GM13977 (cell line): ENCODE measurements at regions not wholly inside any gene's neighbourhood (a gene's known extent, or its start where the extent isn't known, plus 50 kb on each side); places are given as distances from the start of the nearest gene placed in this dataset.

Experiments used
- DNase-seq: peaks from one replicate; pipeline ENCODE4 v3.0.0; 2012; ENCODE audit warnings: low spot score
- in situ Hi-C: fragments of 300-500 bp; cut with MboI; formaldehyde crosslinking; loops from one replicate; pipeline ENCODE4 v1.12.0; 2022; ENCODE audit warnings: low sequenced_read_pairs, low pct_unique_long_range_greater_than_20kb, mixed read lengths, inconsistent platforms; ENCODE audit not compliant: unreplicated experiment
- TF ChIP-seq, protein P1 (sequence below): IDR thresholded peaks from 2 replicates; pipeline ENCODE4 v1.5.1; 2012; ENCODE audit warnings: mild to moderate bottlenecking, control low read depth; ENCODE audit not compliant: insufficient read depth; ENCODE audit errors: extremely low read depth, missing control alignments

GRCh38 chr7:81285142-81285871 is 366.5 kb upstream of the SEMA3C start:
- TF ChIP-seq, protein P1, sequence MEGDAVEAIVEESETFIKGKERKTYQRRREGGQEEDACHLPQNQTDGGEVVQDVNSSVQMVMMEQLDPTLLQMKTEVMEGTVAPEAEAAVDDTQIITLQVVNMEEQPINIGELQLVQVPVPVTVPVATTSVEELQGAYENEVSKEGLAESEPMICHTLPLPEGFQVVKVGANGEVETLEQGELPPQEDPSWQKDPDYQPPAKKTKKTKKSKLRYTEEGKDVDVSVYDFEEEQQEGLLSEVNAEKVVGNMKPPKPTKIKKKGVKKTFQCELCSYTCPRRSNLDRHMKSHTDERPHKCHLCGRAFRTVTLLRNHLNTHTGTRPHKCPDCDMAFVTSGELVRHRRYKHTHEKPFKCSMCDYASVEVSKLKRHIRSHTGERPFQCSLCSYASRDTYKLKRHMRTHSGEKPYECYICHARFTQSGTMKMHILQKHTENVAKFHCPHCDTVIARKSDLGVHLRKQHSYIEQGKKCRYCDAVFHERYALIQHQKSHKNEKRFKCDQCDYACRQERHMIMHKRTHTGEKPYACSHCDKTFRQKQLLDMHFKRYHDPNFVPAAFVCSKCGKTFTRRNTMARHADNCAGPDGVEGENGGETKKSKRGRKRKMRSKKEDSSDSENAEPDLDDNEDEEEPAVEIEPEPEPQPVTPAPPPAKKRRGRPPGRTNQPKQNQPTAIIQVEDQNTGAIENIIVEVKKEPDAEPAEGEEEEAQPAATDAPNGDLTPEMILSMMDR, result no peak
- DNase-seq, result no peak
- in situ Hi-C loops, result no loop called here

- in situ Hi-C loops, result no loop called here
- TF ChIP-seq, protein P1, result no peak
- no peak for DNase-seq
These were observed 365.7 kb upstream of the SEMA3C start for GRCh38 chr7:81284576-81284975.

GRCh38 chr7:81280531-81280930 is 361.7 kb upstream of the SEMA3C start:
- DNase-seq, result no peak
- TF ChIP-seq, protein P1, result no peak
- in situ Hi-C loops, result no loop called here

GRCh38 chr7:81277691-81278090 is 358.8 kb upstream of the SEMA3C start:
- TF ChIP-seq, protein P1, result no peak
- no peak for DNase-seq
- in situ Hi-C loops, result no loop called here

GRCh38 chr7:81273601-81274397 is 354.9 kb upstream of the SEMA3C start:
- TF ChIP-seq, protein P1, result no peak
- no peak for DNase-seq
- in situ Hi-C loops, result no loop called here

- no peak for DNase-seq
- TF ChIP-seq, protein P1, result no peak
- in situ Hi-C loops, result no loop called here
These were observed 353.3 kb upstream of the SEMA3C start for GRCh38 chr7:81272176-81272575.
